ENCODE measurements at regions not wholly inside any gene's neighbourhood (a gene's known extent, or its start where the extent isn't known, plus 50 kb on each side); places are given as distances from the start of the nearest gene placed in this dataset.

DNA sequence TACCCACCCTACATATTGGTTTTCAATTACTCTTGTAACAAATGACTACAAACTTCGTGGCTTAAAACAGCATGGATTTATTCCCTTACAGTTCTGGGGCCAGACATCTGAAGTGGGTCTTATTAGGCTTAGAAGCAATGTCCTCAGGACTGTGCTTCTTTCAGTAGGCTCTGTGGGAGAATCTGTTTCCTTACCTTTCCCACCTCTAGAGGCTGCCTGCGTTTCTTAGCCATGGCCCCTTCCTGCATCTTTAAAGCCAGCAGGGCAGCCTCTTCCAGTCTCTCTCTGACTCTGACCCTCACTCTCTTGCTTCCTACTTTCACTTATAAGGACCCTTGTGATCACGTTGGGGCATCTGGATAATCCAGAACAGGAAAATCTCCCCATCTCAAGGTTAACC, 252.5 kb upstream of the PGRMC2 start:
- no peaks in the 10 kb centered on the region for H3K9me3 ChIP-seq (ENCODE audit: control insufficient read depth, insufficient read depth, low read depth, low read length)
- TF ChIP-seq ZNF791 (tag by site-specific recombination; IDR thresholded peaks at IDR 0.05), result no peak
- no peak for TF ChIP-seq ZNF792 (tag by site-specific recombination; IDR thresholded peaks at IDR 0.05)
- no peak for TF ChIP-seq ZNF274 (IDR thresholded peaks at IDR 0.05; ENCODE audit: low read length)
- TF ChIP-seq ZNF274 (tag by site-specific recombination; IDR thresholded peaks at IDR 0.05; ENCODE audit: borderline replicate concordance), result no peak
- TF ChIP-seq, protein P1, sequence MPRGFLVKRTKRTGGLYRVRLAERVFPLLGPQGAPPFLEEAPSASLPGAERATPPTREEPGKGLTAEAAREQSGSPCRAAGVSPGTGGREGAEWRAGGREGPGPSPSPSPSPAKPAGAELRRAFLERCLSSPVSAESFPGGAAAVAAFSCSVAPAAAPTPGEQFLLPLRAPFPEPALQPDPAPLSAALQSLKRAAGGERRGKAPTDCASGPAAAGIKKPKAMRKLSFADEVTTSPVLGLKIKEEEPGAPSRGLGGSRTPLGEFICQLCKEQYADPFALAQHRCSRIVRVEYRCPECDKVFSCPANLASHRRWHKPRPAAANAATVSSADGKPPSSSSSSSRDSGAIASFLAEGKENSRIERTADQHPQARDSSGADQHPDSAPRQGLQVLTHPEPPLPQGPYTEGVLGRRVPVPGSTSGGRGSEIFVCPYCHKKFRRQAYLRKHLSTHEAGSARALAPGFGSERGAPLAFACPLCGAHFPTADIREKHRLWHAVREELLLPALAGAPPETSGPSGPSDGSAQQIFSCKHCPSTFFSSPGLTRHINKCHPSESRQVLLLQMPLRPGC (tag by site-specific recombination; IDR thresholded peaks at IDR 0.05), result no peak
- TF ChIP-seq ZNF266 (tag by site-specific recombination; IDR thresholded peaks at IDR 0.05; ENCODE audit: low read depth), result no peak
- no peak for TF ChIP-seq ZNF629 (tag by site-specific recombination; IDR thresholded peaks at IDR 0.05)
- no peak for TF ChIP-seq ZNF529 (tag by site-specific recombination; IDR thresholded peaks at IDR 0.05; ENCODE audit: insufficient replicate concordance)
- TF ChIP-seq REST (tag by site-specific recombination; IDR thresholded peaks at IDR 0.05), result no peak
- no peak for TF ChIP-seq ZSCAN18 (tag by site-specific recombination; IDR thresholded peaks at IDR 0.05)
- TF ChIP-seq ZNF121 (tag by site-specific recombination; IDR thresholded peaks at IDR 0.05), result no peak
- no peak for TF ChIP-seq TRIM28 (IDR thresholded peaks at IDR 0.05; ENCODE audit: borderline replicate concordance, low read length)
- TF ChIP-seq ZNF23 (tag by site-specific recombination; IDR thresholded peaks at IDR 0.05; ENCODE audit: borderline replicate concordance), result no peak
- no peak for TF ChIP-seq SCRT2 (tag by site-specific recombination; IDR thresholded peaks at IDR 0.05)
- TF ChIP-seq, protein P2, sequence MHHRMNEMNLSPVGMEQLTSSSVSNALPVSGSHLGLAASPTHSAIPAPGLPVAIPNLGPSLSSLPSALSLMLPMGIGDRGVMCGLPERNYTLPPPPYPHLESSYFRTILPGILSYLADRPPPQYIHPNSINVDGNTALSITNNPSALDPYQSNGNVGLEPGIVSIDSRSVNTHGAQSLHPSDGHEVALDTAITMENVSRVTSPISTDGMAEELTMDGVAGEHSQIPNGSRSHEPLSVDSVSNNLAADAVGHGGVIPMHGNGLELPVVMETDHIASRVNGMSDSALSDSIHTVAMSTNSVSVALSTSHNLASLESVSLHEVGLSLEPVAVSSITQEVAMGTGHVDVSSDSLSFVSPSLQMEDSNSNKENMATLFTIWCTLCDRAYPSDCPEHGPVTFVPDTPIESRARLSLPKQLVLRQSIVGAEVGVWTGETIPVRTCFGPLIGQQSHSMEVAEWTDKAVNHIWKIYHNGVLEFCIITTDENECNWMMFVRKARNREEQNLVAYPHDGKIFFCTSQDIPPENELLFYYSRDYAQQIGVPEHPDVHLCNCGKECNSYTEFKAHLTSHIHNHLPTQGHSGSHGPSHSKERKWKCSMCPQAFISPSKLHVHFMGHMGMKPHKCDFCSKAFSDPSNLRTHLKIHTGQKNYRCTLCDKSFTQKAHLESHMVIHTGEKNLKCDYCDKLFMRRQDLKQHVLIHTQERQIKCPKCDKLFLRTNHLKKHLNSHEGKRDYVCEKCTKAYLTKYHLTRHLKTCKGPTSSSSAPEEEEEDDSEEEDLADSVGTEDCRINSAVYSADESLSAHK (tag by site-specific recombination; IDR thresholded peaks at IDR 0.05), result no peak
- H3K36me3 ChIP-seq (ENCODE audit: control insufficient read depth in 2 of 2, insufficient read depth in 1 of 2, low read length in 2 of 2), result no peaks in the 10 kb centered on the region
- CTCF ChIA-PET, result no interaction called here
- H3K27ac ChIP-seq (ENCODE audit: extremely low read depth, low read depth, low read length), result no peak overlapping the region
- H3K4me3 ChIP-seq (ENCODE audit: low read depth, low read length), result no peak overlapping the region
- H3K4me1 ChIP-seq (ENCODE audit: control insufficient read depth, insufficient read depth, low read length), result no peaks in the 10 kb centered on the region
- POLR2A ChIA-PET, result no interaction called here

- CTCF ChIA-PET, result no interaction called here
- no peak for TF ChIP-seq REST (tag by site-specific recombination; IDR thresholded peaks at IDR 0.05)
- TF ChIP-seq ZNF169 (tag by site-specific recombination; IDR thresholded peaks at IDR 0.05), result no peak
- TF ChIP-seq ZNF248 (tag by site-specific recombination; IDR thresholded peaks at IDR 0.05), result no peak
- no peak for TF ChIP-seq ZNF311 (tag by site-specific recombination; IDR thresholded peaks at IDR 0.05; ENCODE audit: borderline replicate concordance)
These were observed 250.7 kb upstream of the PGRMC2 start for GRCh38 chr4:128538111-128538882.

More at GRCh38 chr4:128538111-128538882, 250.7 kb upstream of the PGRMC2 start:
- POLR2A ChIA-PET, result no interaction called here
- Histone ChIP-seq H3K27ac (ENCODE audit: extremely low read depth, low read depth, low read length) (no peak overlapping the region), H3K4me1 (ENCODE audit: control insufficient read depth, insufficient read depth, low read length) (no peaks in the 10 kb centered on the region), H3K9me3 (ENCODE audit: control insufficient read depth, insufficient read depth, low read depth, low read length) (no peaks in the 10 kb centered on the region), H3K36me3 (ENCODE audit: control insufficient read depth in 2 of 2, insufficient read depth in 1 of 2, low read length in 2 of 2) (no peaks in the 10 kb centered on the region), H3K4me3 (ENCODE audit: low read depth, low read length) (no peak overlapping the region)

All from HEK293 (cell line).